PC-9 (cell line): ENCODE measurements at regions not wholly inside any gene's neighbourhood (a gene's known extent, or its start where the extent isn't known, plus 50 kb on each side); places are given as distances from the start of the nearest gene placed in this dataset.

Experiments
- BruUV-seq: library from RNA; stranded (reverse); fragments of 400-500 nt; replicated peaks from 2 replicates; lab custom pipeline; 2021; lab: Mats Ljungman, UMichigan
- CTCF ChIA-PET: fragments of 300-600 bp; sonication (Branson Sonifier 250); formaldehyde crosslinking; loops from one replicate; lab custom pipeline; 2022; ENCODE audit warnings: antibody characterized with exemption; lab: Charles Lee
- POLR2A ChIA-PET: fragments of 300-600 bp; sonication (Branson Sonifier 250); formaldehyde crosslinking; loops from one replicate; lab custom pipeline; 2022; ENCODE audit warnings: antibody characterized with exemption; ENCODE audit not compliant: unreplicated experiment; lab: Charles Lee
- DNase-seq, 2 experiments: peaks; one replicate each; pipeline versions ENCODE4 v3.0.0 to v3.0.0-alpha.2; 2015 to 2022; ENCODE audit warnings: mixed read lengths in 1 of 2
- H2AFZ ChIP-seq: fragments of 200-600 bp; sonication (generic); 2 replicates; pipeline ENCODE4 v1.8.1; 2017; ENCODE audit warnings: antibody characterized with exemption
- H3F3A ChIP-seq: fragments of 200-600 bp; sonication (generic); 2 replicates; pipeline ENCODE4 v1.8.1; 2017; ENCODE audit warnings: antibody characterized with exemption, mild to moderate bottlenecking, low read depth; ENCODE audit not compliant: insufficient read depth
- H3K27ac ChIP-seq: fragments of 200-600 bp; sonication (generic); 2 replicates; pipeline ENCODE4 v1.6.1; 2016; ENCODE audit warnings: mixed run types
- H3K27me3 ChIP-seq: fragments of 200-600 bp; sonication (generic); 2 replicates; pipeline ENCODE4 v1.6.1; 2016; ENCODE audit warnings: low read depth, mixed run types; ENCODE audit not compliant: insufficient read depth
- H3K36me3 ChIP-seq: fragments of 200-600 bp; sonication (generic); 2 replicates; pipeline ENCODE4 v1.6.1; 2016; ENCODE audit warnings: low read depth, mixed run types
- H3K4me1 ChIP-seq: fragments of 200-600 bp; sonication (generic); replicated peaks from 2 replicates; pipeline ENCODE4 v1.6.1; 2016; ENCODE audit warnings: mixed run types; ENCODE audit not compliant: insufficient read depth
- H3K4me2 ChIP-seq: fragments of 200-600 bp; sonication (generic); 2 replicates; pipeline ENCODE4 v1.6.1; 2017; ENCODE audit warnings: mixed run types
- H3K4me3 ChIP-seq: fragments of 200-600 bp; sonication (generic); 2 replicates; pipeline ENCODE4 v1.6.1; 2016; ENCODE audit warnings: mixed run types
- H3K79me2 ChIP-seq: fragments of 200-600 bp; sonication (generic); 2 replicates; pipeline ENCODE4 v1.6.1; 2017; ENCODE audit warnings: low read depth, mixed run types
- H3K9me2 ChIP-seq: fragments of 200-600 bp; sonication (generic); 2 replicates; pipeline ENCODE4 v1.8.1; 2017; ENCODE audit warnings: mild to moderate bottlenecking; ENCODE audit not compliant: insufficient read depth
- H3K9me3 ChIP-seq: fragments of 200-600 bp; sonication (generic); 2 replicates; pipeline ENCODE4 v1.8.1; 2016; ENCODE audit warnings: low read depth; ENCODE audit not compliant: insufficient read depth
- H4K20me1 ChIP-seq: fragments of 200-600 bp; sonication (generic); 2 replicates; pipeline ENCODE4 v1.8.1; 2017; ENCODE audit not compliant: insufficient read depth
- CTCF ChIP-seq: fragments of 200-600 bp; sonication (generic); conservative IDR thresholded peaks from 2 replicates; pipeline ENCODE4 v1.6.1; 2017; ENCODE audit warnings: mixed run types, antibody characterized with exemption, mild to moderate bottlenecking, moderate library complexity
- EZH2 ChIP-seq: fragments of 200-600 bp; sonication (generic); IDR thresholded peaks from 2 replicates; pipeline ENCODE4 v1.8.0; 2017; ENCODE audit warnings: antibody characterized with exemption, low read depth
- intact Hi-C: fragments of 100-400 bp; cut with micrococcal nuclease; formaldehyde crosslinking; loops from one replicate; pipeline ENCODE4 v1.10.0; 2022; ENCODE audit not compliant: unreplicated experiment

DNA sequence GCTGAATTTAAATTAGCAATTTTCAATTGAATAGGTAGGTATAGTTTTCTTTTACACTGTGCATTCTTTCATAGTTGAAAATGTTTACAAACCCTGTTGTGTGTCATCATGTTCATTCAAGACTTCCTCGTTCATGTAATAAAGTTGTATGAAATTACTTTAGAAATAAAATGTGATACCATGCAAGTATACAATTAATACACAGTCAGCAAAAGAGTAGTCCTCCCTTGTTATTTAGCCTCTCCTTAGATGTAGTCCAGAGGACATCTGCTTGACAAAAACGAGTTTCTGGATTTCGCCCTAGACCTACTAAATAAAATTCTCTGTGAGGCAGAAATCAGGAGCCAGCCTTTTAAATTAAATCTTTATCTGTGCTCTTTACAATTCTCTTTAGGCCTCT, 231.6 kb downstream of the CXXC4 start:
- no peak overlapping the region for H3K27ac ChIP-seq
- ChIA-PET CTCF (no interaction called here), POLR2A (no interaction called here)
- no peaks in the 10 kb centered on the region for H3K27me3 ChIP-seq
- no peak for TF ChIP-seq EZH2
- no peak for TF ChIP-seq CTCF
- H3K4me1 ChIP-seq: no peaks in the 10 kb centered on the region
- no peak for DNase-seq
- H3K9me3 ChIP-seq: no peaks in the 10 kb centered on the region
- no peaks in the 10 kb centered on the region for H3K79me2 ChIP-seq
- no peak overlapping the region for H2AFZ ChIP-seq
- BruUV-seq: no TSS peak
- H3K4me2 ChIP-seq: no peak overlapping the region
- H3K4me3 ChIP-seq: no peak overlapping the region
- no peaks in the 10 kb centered on the region for H3K36me3 ChIP-seq
- H4K20me1 ChIP-seq: no peaks in the 10 kb centered on the region
- no peaks in the 10 kb centered on the region for H3K9me2 ChIP-seq
- no peaks in the 10 kb centered on the region for H3F3A ChIP-seq
- intact Hi-C loops: no loop called here

DNA sequence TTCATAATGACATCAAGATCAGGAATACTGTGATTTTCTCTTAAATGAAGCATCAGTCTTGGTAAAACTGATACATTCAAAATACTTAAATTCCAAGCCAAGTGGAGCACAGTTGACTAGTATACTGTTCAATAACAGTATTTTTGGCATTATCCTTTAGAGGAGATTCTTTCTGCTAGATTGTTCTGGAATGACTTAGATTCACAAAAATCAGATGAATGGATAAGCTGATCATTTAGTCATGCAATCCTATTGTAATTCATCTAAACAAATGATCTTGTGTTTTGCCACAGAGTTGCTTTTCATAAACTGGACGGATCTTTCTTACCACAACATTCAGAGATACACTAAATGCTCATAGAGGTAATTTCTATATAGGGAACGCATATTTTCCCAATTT, 232.0 kb downstream of the CXXC4 start:
- no TSS peak for BruUV-seq
- intact Hi-C loops: no loop called here
- no peak for TF ChIP-seq CTCF
- no peak for TF ChIP-seq EZH2
- H3K9me3 ChIP-seq: no peaks in the 10 kb centered on the region
- H2AFZ ChIP-seq: no peak overlapping the region
- H3K27ac ChIP-seq: no peak overlapping the region
- H3K4me2 ChIP-seq: no peak overlapping the region
- no peaks in the 10 kb centered on the region for H3K36me3 ChIP-seq
- DNase-seq: no peak
- H3K27me3 ChIP-seq: no peaks in the 10 kb centered on the region
- H4K20me1 ChIP-seq: no peaks in the 10 kb centered on the region
- no peaks in the 10 kb centered on the region for H3K9me2 ChIP-seq
- H3K4me3 ChIP-seq: no peak overlapping the region
- H3K79me2 ChIP-seq: no peaks in the 10 kb centered on the region
- H3K4me1 ChIP-seq: no peaks in the 10 kb centered on the region
- ChIA-PET POLR2A (no interaction called here), CTCF (no interaction called here)
- H3F3A ChIP-seq: no peaks in the 10 kb centered on the region

GRCh38 chr4:104248726-104249125, 246.0 kb downstream of the CXXC4 start:
- TF ChIP-seq CTCF (no peak), EZH2 (no peak)
- Histone ChIP-seq H3K27me3 (no peaks in the 10 kb centered on the region), H3K79me2 (no peaks in the 10 kb centered on the region), H3K4me3 (no peak overlapping the region), H3K27ac (no peak overlapping the region), H3K4me2 (no peak overlapping the region), H3F3A (no peaks in the 10 kb centered on the region), H3K36me3 (no peaks in the 10 kb centered on the region), H4K20me1 (no peaks in the 10 kb centered on the region), H3K9me3 (no peaks in the 10 kb centered on the region), H3K4me1 (no peaks in the 10 kb centered on the region), H2AFZ (no peak overlapping the region), H3K9me2 (no peaks in the 10 kb centered on the region)
- BruUV-seq: no TSS peak
- ChIA-PET POLR2A (no interaction called here), CTCF (no interaction called here)
- no peak for DNase-seq
- intact Hi-C loops: no loop called here
